GM10266 (cell line): ENCODE measurements at regions not wholly inside any gene's neighbourhood (a gene's known extent, or its start where the extent isn't known, plus 50 kb on each side); places are given as distances from the start of the nearest gene placed in this dataset.
A peak's percentile ranks its signal among the peaks of the same experiment; 100 is the strongest.
"Not testable (repeated sequence)": the region's sequence is repeated elsewhere in the genome, so short reads cannot be mapped to it uniquely, and the experiment has no call there.

Source experiments
- DNase-seq: peaks from one replicate; pipeline ENCODE4 v3.0.0; 2012; ENCODE audit errors: extremely low spot score
- TF ChIP-seq, protein P1 (sequence below): IDR thresholded peaks from 2 replicates; pipeline ENCODE4 v1.5.1; 2012; ENCODE audit warnings: mild to moderate bottlenecking, low read depth; ENCODE audit not compliant: control insufficient read depth, insufficient read depth; ENCODE audit errors: missing control alignments

DNA sequence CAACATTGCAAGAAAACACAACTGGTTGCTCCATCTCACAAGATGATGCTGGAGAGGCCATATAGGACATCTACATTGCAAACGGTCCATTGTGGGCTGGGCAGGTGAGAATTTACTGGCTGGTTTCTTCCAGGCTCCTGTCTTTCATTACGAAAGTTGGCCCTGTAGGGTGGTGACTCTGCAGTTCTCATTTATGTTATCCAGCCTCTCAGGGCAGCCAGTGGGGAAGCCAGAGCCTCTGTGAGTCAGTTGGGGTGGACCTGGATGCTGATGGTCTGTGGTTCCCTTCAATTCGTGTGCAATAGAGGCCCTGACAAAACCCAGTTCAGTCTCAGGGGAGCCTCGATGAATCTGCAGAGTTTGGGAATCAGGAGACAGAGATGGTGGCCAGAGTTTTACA is 341.0 kb upstream of the CCL2 start:
- TF ChIP-seq, protein P1, sequence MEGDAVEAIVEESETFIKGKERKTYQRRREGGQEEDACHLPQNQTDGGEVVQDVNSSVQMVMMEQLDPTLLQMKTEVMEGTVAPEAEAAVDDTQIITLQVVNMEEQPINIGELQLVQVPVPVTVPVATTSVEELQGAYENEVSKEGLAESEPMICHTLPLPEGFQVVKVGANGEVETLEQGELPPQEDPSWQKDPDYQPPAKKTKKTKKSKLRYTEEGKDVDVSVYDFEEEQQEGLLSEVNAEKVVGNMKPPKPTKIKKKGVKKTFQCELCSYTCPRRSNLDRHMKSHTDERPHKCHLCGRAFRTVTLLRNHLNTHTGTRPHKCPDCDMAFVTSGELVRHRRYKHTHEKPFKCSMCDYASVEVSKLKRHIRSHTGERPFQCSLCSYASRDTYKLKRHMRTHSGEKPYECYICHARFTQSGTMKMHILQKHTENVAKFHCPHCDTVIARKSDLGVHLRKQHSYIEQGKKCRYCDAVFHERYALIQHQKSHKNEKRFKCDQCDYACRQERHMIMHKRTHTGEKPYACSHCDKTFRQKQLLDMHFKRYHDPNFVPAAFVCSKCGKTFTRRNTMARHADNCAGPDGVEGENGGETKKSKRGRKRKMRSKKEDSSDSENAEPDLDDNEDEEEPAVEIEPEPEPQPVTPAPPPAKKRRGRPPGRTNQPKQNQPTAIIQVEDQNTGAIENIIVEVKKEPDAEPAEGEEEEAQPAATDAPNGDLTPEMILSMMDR: no peak
- DNase-seq: no peak

DNA sequence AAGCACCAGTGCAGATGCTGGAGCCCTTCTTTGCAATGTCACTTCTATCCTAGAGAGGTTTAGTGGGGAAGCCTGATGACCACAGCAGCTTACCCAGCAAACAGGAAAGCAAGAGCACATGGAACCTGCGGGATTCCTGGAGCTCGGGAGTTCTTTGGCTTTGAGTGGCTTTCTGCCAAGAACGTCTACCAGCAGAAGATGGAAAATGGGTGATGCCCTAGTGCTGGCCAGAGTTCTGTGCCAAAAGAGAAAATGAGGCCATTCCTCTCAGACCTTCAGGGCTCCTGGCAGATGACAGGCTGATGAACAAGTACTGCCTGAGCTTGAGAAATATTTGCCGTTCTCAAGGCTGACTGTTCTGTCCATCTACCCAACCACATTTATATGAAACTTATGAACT is 332.1 kb upstream of the CCL2 start:
- DNase-seq: no peak
- TF ChIP-seq, protein P1: no peak

DNA sequence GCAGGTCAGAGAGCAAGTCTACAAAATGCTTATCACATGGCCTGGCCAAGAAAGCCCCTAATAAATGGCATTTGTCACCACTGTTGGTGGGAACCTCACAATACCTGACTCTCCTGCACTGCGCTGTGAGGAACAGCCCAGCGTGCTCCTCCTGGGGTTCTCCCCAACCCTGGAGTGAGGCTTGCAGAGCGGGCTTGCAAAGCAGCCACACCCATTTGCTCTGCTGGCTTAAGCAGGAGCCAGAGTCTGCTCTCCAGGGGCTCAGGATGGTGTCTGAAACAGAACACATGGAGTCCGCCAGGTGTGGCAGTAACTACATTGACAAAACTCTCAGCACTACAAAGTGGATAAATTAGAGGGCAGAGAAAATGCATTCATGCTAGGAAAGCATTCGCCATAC is 331.0 kb upstream of the CCL2 start:
- no peak for DNase-seq
- TF ChIP-seq, protein P1: no peak

DNA sequence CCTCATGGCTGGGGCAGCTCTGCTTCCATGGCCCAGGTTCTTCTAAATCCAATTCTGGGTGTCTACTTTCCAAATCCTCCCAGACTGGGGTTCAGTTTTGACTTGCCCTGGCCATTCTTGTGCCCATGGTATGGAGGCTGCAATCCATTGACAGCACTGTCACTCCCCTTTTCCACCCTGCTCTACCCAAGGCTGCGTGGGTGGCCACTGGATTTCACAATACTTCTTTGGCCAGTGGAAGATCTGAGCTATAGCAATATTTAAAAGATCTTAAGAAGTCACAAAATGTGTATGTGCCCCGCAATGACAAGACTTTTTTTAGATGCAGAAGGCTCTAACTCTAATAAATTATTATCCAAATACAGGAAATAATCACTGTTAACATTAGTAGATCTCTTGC is 329.4 kb upstream of the CCL2 start:
- TF ChIP-seq, protein P1: no peak
- no peak for DNase-seq

DNA sequence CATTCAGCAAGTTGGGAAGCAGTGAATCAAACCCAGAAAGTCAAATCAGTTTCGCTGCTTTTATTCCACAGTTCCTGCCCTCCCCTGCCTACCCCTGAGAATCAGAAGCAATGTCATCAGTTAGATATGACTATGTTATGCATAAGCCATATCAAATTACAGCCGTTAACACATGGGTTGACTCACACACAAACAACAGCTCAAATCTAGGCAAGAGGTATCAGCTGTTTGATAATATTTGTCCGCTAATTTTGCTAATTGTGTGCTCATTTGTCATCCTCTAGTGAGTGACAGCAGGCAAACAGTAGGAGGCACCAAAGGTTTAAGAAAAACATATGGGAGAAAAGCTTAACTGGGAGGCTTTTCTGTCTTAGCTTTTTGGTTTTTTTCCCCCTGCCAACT is 327.4 kb upstream of the CCL2 start:
- no peak for DNase-seq
- TF ChIP-seq, protein P1: peak; percentile 35

DNA sequence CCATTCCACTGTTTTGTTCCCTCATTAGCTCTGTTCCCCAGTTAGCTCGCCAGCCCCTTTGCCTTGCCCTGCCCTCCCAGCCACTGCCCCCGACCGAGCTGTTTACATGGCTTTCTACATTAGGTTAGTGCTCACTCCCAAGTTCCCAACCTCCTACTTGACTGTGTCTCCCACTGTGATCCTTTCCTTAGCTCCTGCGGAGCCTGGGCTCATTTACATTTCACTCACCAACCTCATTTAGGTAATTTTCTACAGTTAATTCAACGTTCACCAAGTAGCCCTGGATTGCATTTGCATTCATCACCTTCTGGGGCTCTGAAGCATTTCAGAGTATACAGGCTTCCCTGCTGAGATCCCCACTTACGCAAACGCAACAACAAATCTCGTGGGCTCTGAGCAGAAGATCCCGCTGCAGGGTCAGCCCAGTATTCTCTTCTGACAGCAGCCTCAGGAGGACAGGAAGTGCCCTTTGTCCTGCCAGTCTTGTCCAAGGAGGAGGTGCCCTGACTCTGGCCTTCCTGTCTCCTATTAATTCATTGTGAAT is 325.8 kb upstream of the CCL2 start:
- TF ChIP-seq, protein P1: no peak
- DNase-seq: no peak

DNA sequence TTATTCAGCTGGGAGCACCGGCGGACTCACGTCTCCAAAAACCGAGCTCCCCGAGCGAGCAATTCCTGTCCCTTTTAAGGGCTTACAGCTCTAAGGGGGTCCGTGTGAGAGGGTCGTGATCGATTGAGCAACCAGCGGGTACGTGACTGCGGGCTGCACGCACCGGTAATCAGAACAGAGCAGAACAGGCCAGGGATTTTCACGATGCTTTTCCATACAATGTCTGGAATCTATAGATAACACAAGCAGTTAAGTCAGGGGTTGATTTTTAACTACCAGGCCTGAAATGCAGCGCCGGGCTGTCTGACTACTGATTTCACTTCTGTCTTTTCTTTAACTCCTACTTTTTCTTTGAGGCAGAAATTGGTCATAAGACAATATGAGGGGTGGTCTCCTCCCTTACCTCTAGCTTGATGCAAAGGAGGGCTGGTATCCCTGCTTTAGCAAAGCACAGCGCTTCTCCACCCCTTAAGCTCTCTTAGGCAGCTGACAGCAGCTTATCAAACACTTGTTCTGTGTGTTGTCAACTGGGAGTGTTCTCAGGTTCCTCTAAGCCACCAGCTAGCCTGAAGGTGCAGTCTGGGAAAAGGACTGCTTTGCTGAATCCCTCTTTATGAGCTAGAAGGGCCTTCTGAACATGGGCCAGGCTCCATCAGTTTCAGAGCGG is 323.8 kb upstream of the CCL2 start:
- DNase-seq: not testable (repeated sequence)

DNA sequence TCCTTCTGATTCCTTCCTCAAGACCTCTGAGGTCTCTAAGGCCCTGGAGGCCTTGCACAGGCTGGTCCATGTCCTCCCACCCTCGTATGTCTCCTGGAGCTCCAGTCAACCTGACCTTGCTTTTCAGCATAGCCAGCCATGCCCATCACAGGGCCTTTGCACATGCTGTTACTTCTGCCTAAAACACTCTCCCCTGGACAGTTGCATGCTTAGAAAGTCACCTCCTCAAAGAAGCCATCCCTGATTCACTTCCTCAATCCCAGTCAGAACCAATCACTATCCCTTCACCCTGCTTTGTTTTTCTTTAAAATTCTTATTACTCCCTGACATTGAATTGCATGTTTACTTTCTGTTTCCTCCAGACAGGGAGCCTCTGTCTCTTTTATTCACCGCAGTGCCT is 322.1 kb upstream of the CCL2 start:
- no peak for DNase-seq
- TF ChIP-seq, protein P1: no peak
